HG02763 (cell line): ENCODE measurements at regions not wholly inside any gene's neighbourhood (a gene's known extent, or its start where the extent isn't known, plus 50 kb on each side); places are given as distances from the start of the nearest gene placed in this dataset.
"Not testable (repeated sequence)": the region's sequence is repeated elsewhere in the genome, so short reads cannot be mapped to it uniquely, and the experiment has no call there.

Experiments used
- ATAC-seq: cut with Tn5 transposase; IDR thresholded peaks from one replicate; pipeline ENCODE4 v1.9.1; 2021; ENCODE audit warnings: mild to moderate bottlenecking, moderate library complexity; ENCODE audit not compliant: unreplicated experiment

GRCh38 chr14:34302654-34303053 lies 159.4 kb downstream of the SPTSSA start:
- no peak for ATAC-seq

GRCh38 chr14:34300882-34301734 lies 160.9 kb downstream of the SPTSSA start:
- ATAC-seq = no peak

GRCh38 chr14:34300330-34300729 lies 161.7 kb downstream of the SPTSSA start:
- no peak for ATAC-seq

GRCh38 chr14:34299360-34299759 lies 162.7 kb downstream of the SPTSSA start:
- ATAC-seq = no peak

- ATAC-seq = no peak
Observed at GRCh38 chr14:34297786-34298520, 164.1 kb downstream of the SPTSSA start.

- no peak for ATAC-seq
Observed at GRCh38 chr14:34283590-34283989, 178.4 kb downstream of the SPTSSA start.

- no peak for ATAC-seq
Observed at GRCh38 chr14:34277191-34277590, 184.8 kb downstream of the SPTSSA start.

GRCh38 chr14:34275530-34275929 lies 186.5 kb downstream of the SPTSSA start:
- ATAC-seq = no peak

- ATAC-seq = no peak
Observed at GRCh38 chr14:34275078-34275477, 187.0 kb downstream of the SPTSSA start.

- not testable (repeated sequence) for ATAC-seq
Observed at GRCh38 chr14:34273716-34274115, 188.3 kb downstream of the SPTSSA start.

GRCh38 chr14:34270361-34270760 lies 191.7 kb downstream of the SPTSSA start:
- no peak for ATAC-seq

GRCh38 chr14:34266344-34266743 lies 195.7 kb downstream of the SPTSSA start:
- no peak for ATAC-seq

GRCh38 chr14:34262127-34262910 lies 199.7 kb downstream of the SPTSSA start:
- no peak for ATAC-seq

GRCh38 chr14:34259996-34260395 lies 202.0 kb downstream of the SPTSSA start:
- ATAC-seq = no peak

GRCh38 chr14:34258318-34258717 lies 203.7 kb downstream of the SPTSSA start:
- no peak for ATAC-seq

- no peak for ATAC-seq
Observed at GRCh38 chr14:34257505-34257904, 204.5 kb downstream of the SPTSSA start.

GRCh38 chr14:34256223-34256622 lies 205.8 kb downstream of the SPTSSA start:
- ATAC-seq = no peak

GRCh38 chr14:34254571-34254970 lies 207.5 kb downstream of the SPTSSA start:
- no peak for ATAC-seq

GRCh38 chr14:34254031-34254430 lies 208.0 kb downstream of the SPTSSA start:
- no peak for ATAC-seq

GRCh38 chr14:34252227-34252626 lies 209.8 kb downstream of the SPTSSA start:
- no peak for ATAC-seq

- ATAC-seq = no peak
Observed at GRCh38 chr14:34251662-34252061, 210.4 kb downstream of the SPTSSA start.
